ENCODE measurements at regions not wholly inside any gene's neighbourhood (a gene's known extent, or its start where the extent isn't known, plus 50 kb on each side); places are given as distances from the start of the nearest gene placed in this dataset.

- POLR2A ChIA-PET = no interaction called here
- DNase-seq (ENCODE audit: low read depth, low spot score) = no peak
- CTCF ChIA-PET = interaction anchor here (1.3 kb wide), 1 partner anchor 16 kb away, joined by 4 read pairs; no protein-coding TSS in a partner anchor
- H3K4me3 ChIP-seq (ENCODE audit: low read depth, low read length) = no peak overlapping the region
- no peak overlapping the region for H3K27ac ChIP-seq (ENCODE audit: low read depth, low read length)
- H3K27me3 ChIP-seq (ENCODE audit: control insufficient read depth, insufficient read depth, low read length) = no peaks in the 10 kb centered on the region
- TF ChIP-seq CTCF (IDR thresholded peaks at IDR 0.05; ENCODE audit: low read depth, low read length) = peak; percentile 19; the same call in 1 of the 2 replicates
- no peaks in the 10 kb centered on the region for H3K9me3 ChIP-seq (ENCODE audit: control insufficient read depth, insufficient read depth, low read length)
Measured at GRCh38 chr13:30038884-30039283, 188.5 kb upstream of the UBL3 start.

GRCh38 chr13:30037766-30038165 lies 187.3 kb upstream of the UBL3 start:
- no peak for DNase-seq (ENCODE audit: low read depth, low spot score)
- ChIA-PET POLR2A (no interaction called here), CTCF (interaction anchor here (0.6 kb wide), 1 partner anchor 329 kb away, joined by 4 read pairs; no protein-coding TSS in a partner anchor)
- no peaks in the 10 kb centered on the region for H3K27me3 ChIP-seq (ENCODE audit: control insufficient read depth, insufficient read depth, low read length)
- no peak overlapping the region for H3K4me3 ChIP-seq (ENCODE audit: low read depth, low read length)
- no peak for TF ChIP-seq CTCF (IDR thresholded peaks at IDR 0.05; ENCODE audit: low read depth, low read length)
- no peaks in the 10 kb centered on the region for H3K9me3 ChIP-seq (ENCODE audit: control insufficient read depth, insufficient read depth, low read length)
- H3K27ac ChIP-seq (ENCODE audit: low read depth, low read length) = no peak overlapping the region

- Histone ChIP-seq H3K27me3 (ENCODE audit: control insufficient read depth, insufficient read depth, low read length) (no peaks in the 10 kb centered on the region), H3K9me3 (ENCODE audit: control insufficient read depth, insufficient read depth, low read length) (no peaks in the 10 kb centered on the region), H3K4me3 (ENCODE audit: low read depth, low read length) (no peak overlapping the region), H3K27ac (ENCODE audit: low read depth, low read length) (no peak overlapping the region)
- DNase-seq (ENCODE audit: low read depth, low spot score) = no peak
- ChIA-PET POLR2A (no interaction called here), CTCF (interaction anchor here (0.6 kb wide), 1 partner anchor 329 kb away, joined by 4 read pairs; no protein-coding TSS in a partner anchor)
- TF ChIP-seq CTCF (IDR thresholded peaks at IDR 0.05; ENCODE audit: low read depth, low read length) = no peak
Measured at GRCh38 chr13:30037306-30037705, 186.9 kb upstream of the UBL3 start.

GRCh38 chr13:30034458-30034795 lies 184.0 kb upstream of the UBL3 start:
- Histone ChIP-seq H3K4me3 (ENCODE audit: low read depth, low read length) (no peak overlapping the region), H3K27me3 (ENCODE audit: control insufficient read depth, insufficient read depth, low read length) (no peaks in the 10 kb centered on the region), H3K27ac (ENCODE audit: low read depth, low read length) (no peak overlapping the region), H3K9me3 (ENCODE audit: control insufficient read depth, insufficient read depth, low read length) (no peaks in the 10 kb centered on the region)
- DNase-seq (ENCODE audit: low read depth, low spot score) = no peak
- no peak for TF ChIP-seq CTCF (IDR thresholded peaks at IDR 0.05; ENCODE audit: low read depth, low read length)
- ChIA-PET CTCF (interaction anchor here (2.0 kb wide), 1 partner anchor 78 kb away, joined by 6 read pairs; no protein-coding TSS in a partner anchor), POLR2A (interaction anchor here (1.3 kb wide), 1 partner anchor 12 kb away, joined by 6 read pairs; no protein-coding TSS in a partner anchor)

- Histone ChIP-seq H3K27me3 (ENCODE audit: control insufficient read depth, insufficient read depth, low read length) (no peaks in the 10 kb centered on the region), H3K27ac (ENCODE audit: low read depth, low read length) (peak overlapping the region; percentile 81), H3K4me3 (ENCODE audit: low read depth, low read length) (peak overlapping the region; percentile 27; the same call in 1 of the 2 replicates), H3K9me3 (ENCODE audit: control insufficient read depth, insufficient read depth, low read length) (no peaks in the 10 kb centered on the region)
- POLR2A ChIA-PET = interaction anchor here (1.0 to 1.3 kb wide), 2 partner anchors 12 to 86 kb away, joined by 3 to 6 read pairs; no protein-coding TSS in a partner anchor
- CTCF ChIA-PET = interaction anchor here (1.1 to 2.0 kb wide), 2 partner anchors 79 to 526 kb away, joined by 3 to 6 read pairs; no protein-coding TSS in a partner anchor
- no peak for TF ChIP-seq CTCF (IDR thresholded peaks at IDR 0.05; ENCODE audit: low read depth, low read length)
- DNase-seq (ENCODE audit: low read depth, low spot score) = peak; percentile 82
Measured at GRCh38 chr13:30033681-30034457, 183.5 kb upstream of the UBL3 start.

All from AG04450 (cell line).